ENCODE measurements at regions not wholly inside any gene's neighbourhood (a gene's known extent, or its start where the extent isn't known, plus 50 kb on each side); places are given as distances from the start of the nearest gene placed in this dataset.

- TF ChIP-seq ZFP30 (CRISPR knock-in tag; IDR thresholded peaks at IDR 0.05): no peak
- no peak for TF ChIP-seq GLIS3 (CRISPR knock-in tag; IDR thresholded peaks at IDR 0.05)
- no peak for TF ChIP-seq SNAI2 (CRISPR knock-in tag; IDR thresholded peaks at IDR 0.05)
- no peak for TF ChIP-seq CSRNP3 (CRISPR knock-in tag; IDR thresholded peaks at IDR 0.05)
- no peak for TF ChIP-seq ARNTL (CRISPR knock-in tag; IDR thresholded peaks at IDR 0.05; ENCODE audit: borderline replicate concordance, low read depth)
- no peak for TF ChIP-seq CREB5 (CRISPR knock-in tag; IDR thresholded peaks at IDR 0.05; ENCODE audit: low read depth)
- no peak for TF ChIP-seq PATZ1 (CRISPR knock-in tag; IDR thresholded peaks at IDR 0.05; ENCODE audit: borderline replicate concordance)
- no peak for TF ChIP-seq RARB (CRISPR knock-in tag; IDR thresholded peaks at IDR 0.05)
- TF ChIP-seq ZNF565 (CRISPR knock-in tag; conservative IDR thresholded peaks at IDR 0.05; ENCODE audit: low read depth): no peak
- TF ChIP-seq ZC3H10 (CRISPR knock-in tag; IDR thresholded peaks at IDR 0.05): no peak
- TF ChIP-seq TCF4 (CRISPR knock-in tag; IDR thresholded peaks at IDR 0.05; ENCODE audit: borderline replicate concordance): no peak
- no peak for TF ChIP-seq POU6F1 (CRISPR knock-in tag; IDR thresholded peaks at IDR 0.05; ENCODE audit: borderline replicate concordance, low read depth)
- no peak for TF ChIP-seq TOX (CRISPR knock-in tag; IDR thresholded peaks at IDR 0.05; ENCODE audit: borderline replicate concordance)
Observed at GRCh38 chr15:29622637-29623036, 199.6 kb downstream of the TJP1 start.

All from SK-N-SH treated with all-trans-retinoic acid at 6 μM for 48 hours (cell line).